ENCODE measurements at regions not wholly inside any gene's neighbourhood (a gene's known extent, or its start where the extent isn't known, plus 50 kb on each side); places are given as distances from the start of the nearest gene placed in this dataset.

DNA sequence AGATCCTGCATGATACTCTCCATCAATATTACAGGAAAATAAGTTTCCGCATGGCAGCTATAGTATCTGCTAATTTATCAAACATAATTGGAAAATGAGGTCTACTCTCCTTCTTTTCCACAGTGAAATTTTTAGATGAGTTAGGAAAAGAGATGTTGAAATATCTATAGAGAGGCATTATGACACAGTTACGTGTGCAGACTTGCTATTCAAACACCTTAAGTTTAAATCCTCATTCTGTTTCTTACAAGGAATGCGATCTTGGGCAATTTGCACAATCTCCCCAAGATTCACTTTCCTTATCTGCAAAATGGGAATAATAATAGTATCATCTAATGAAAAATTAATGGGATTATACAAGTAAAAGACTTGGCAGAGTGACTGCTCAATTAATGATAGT lies 91.7 kb upstream of the SLCO6A1 start:
- WGBS (ENCODE audit: insufficient coverage, insufficient replicate concordance, low lambda C conversion rate, missing lambda C conversion rate): 63% methylated on average over 3 of the region's 3 CpGs
- Histone ChIP-seq H3K36me3 (ENCODE audit: control insufficient read depth in 2 of 2, insufficient read depth in 2 of 2, low read length in 1 of 2) (no peaks in the 10 kb centered on the region), H3K4me1 (ENCODE audit: control insufficient read depth, insufficient read depth, low read length) (no peaks in the 10 kb centered on the region), H3K27me3 (replicated peaks in 1 of 2; ENCODE audit: control insufficient read depth in 2 of 2, insufficient read depth in 2 of 2, low read length in 1 of 2) (no peaks in the 10 kb centered on the region), H3K27ac (ENCODE audit: control insufficient read depth, insufficient read depth) (no peak overlapping the region), H3K4me2 (ENCODE audit: control insufficient read depth, insufficient read depth) (no peak overlapping the region), H3K9ac (ENCODE audit: control insufficient read depth, insufficient read depth, low read length) (no peak overlapping the region), H4K20me1 (ENCODE audit: control insufficient read depth, insufficient read depth) (no peaks in the 10 kb centered on the region), H3K9me3 (replicated peaks; ENCODE audit: control insufficient read depth, insufficient read depth, low read length) (no peaks in the 10 kb centered on the region; the same call in 2 of the 3 replicates), H2AFZ (ENCODE audit: control insufficient read depth, low read depth, low read length) (no peak overlapping the region), H3K4me3 (no peak overlapping the region), H3K79me2 (ENCODE audit: control insufficient read depth, insufficient read depth, low read length) (no peaks in the 10 kb centered on the region)
- ChIA-PET SMC1A (ENCODE audit: uncharacterized antibody, unreplicated experiment) (interaction anchor here (1.2 kb wide), 1 partner anchor 53 kb away, joined by 3 read pairs; no protein-coding TSS in a partner anchor), POLR2A (no interaction called here), RAD21 (ENCODE audit: unreplicated experiment) (no interaction called here), CTCF (no interaction called here)
- in situ Hi-C loops (cut with MboI) (no loop called here), intact Hi-C loops (cut with micrococcal nuclease; ENCODE audit: unreplicated experiment) (no loop called here)
- no peak for ATAC-seq
- FAIRE-seq: no peak
- BruUV-seq (replicated peaks): no TSS peak
- DNase-seq (ENCODE audit: low read depth, low spot score): no peak
- TF ChIP-seq MYB (IDR thresholded peaks at IDR 0.05; ENCODE audit: borderline replicate concordance, low read depth, low read length) (no peak), NRF1 (conservative IDR thresholded peaks at IDR 0.05; ENCODE audit: low read depth, low read length) (no peak), GATAD2B (conservative IDR thresholded peaks at IDR 0.05; ENCODE audit: low read depth) (no peak), ZNF384 (IDR thresholded peaks at IDR 0.05; ENCODE audit: borderline replicate concordance, low read depth, low read length) (no peak), SP1 (IDR thresholded peaks at IDR 0.05; ENCODE audit: low read depth, low read length) (no peak), MTA2 (IDR thresholded peaks at IDR 0.05; ENCODE audit: low read depth) (no peak), IKZF1 (conservative IDR thresholded peaks at IDR 0.05) (no peak), SIN3A (IDR thresholded peaks at IDR 0.05; ENCODE audit: low read depth, low read length) (no peak), CHD1 (IDR thresholded peaks at IDR 0.05; ENCODE audit: low read depth, low read length) (no peak)
- TF ChIP-seq, protein P1, sequence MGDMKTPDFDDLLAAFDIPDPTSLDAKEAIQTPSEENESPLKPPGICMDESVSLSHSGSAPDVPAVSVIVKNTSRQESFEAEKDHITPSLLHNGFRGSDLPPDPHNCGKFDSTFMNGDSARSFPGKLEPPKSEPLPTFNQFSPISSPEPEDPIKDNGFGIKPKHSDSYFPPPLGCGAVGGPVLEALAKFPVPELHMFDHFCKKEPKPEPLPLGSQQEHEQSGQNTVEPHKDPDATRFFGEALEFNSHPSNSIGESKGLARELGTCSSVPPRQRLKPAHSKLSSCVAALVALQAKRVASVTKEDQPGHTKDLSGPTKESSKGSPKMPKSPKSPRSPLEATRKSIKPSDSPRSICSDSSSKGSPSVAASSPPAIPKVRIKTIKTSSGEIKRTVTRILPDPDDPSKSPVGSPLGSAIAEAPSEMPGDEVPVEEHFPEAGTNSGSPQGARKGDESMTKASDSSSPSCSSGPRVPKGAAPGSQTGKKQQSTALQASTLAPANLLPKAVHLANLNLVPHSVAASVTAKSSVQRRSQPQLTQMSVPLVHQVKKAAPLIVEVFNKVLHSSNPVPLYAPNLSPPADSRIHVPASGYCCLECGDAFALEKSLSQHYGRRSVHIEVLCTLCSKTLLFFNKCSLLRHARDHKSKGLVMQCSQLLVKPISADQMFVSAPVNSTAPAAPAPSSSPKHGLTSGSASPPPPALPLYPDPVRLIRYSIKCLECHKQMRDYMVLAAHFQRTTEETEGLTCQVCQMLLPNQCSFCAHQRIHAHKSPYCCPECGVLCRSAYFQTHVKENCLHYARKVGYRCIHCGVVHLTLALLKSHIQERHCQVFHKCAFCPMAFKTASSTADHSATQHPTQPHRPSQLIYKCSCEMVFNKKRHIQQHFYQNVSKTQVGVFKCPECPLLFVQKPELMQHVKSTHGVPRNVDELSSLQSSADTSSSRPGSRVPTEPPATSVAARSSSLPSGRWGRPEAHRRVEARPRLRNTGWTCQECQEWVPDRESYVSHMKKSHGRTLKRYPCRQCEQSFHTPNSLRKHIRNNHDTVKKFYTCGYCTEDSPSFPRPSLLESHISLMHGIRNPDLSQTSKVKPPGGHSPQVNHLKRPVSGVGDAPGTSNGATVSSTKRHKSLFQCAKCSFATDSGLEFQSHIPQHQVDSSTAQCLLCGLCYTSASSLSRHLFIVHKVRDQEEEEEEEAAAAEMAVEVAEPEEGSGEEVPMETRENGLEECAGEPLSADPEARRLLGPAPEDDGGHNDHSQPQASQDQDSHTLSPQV (IDR thresholded peaks at IDR 0.05): no peak
- TF ChIP-seq, protein P2, sequence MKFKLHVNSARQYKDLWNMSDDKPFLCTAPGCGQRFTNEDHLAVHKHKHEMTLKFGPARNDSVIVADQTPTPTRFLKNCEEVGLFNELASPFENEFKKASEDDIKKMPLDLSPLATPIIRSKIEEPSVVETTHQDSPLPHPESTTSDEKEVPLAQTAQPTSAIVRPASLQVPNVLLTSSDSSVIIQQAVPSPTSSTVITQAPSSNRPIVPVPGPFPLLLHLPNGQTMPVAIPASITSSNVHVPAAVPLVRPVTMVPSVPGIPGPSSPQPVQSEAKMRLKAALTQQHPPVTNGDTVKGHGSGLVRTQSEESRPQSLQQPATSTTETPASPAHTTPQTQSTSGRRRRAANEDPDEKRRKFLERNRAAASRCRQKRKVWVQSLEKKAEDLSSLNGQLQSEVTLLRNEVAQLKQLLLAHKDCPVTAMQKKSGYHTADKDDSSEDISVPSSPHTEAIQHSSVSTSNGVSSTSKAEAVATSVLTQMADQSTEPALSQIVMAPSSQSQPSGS (IDR thresholded peaks at IDR 0.05; ENCODE audit: low read length): no peak
- TF ChIP-seq, protein P3, sequence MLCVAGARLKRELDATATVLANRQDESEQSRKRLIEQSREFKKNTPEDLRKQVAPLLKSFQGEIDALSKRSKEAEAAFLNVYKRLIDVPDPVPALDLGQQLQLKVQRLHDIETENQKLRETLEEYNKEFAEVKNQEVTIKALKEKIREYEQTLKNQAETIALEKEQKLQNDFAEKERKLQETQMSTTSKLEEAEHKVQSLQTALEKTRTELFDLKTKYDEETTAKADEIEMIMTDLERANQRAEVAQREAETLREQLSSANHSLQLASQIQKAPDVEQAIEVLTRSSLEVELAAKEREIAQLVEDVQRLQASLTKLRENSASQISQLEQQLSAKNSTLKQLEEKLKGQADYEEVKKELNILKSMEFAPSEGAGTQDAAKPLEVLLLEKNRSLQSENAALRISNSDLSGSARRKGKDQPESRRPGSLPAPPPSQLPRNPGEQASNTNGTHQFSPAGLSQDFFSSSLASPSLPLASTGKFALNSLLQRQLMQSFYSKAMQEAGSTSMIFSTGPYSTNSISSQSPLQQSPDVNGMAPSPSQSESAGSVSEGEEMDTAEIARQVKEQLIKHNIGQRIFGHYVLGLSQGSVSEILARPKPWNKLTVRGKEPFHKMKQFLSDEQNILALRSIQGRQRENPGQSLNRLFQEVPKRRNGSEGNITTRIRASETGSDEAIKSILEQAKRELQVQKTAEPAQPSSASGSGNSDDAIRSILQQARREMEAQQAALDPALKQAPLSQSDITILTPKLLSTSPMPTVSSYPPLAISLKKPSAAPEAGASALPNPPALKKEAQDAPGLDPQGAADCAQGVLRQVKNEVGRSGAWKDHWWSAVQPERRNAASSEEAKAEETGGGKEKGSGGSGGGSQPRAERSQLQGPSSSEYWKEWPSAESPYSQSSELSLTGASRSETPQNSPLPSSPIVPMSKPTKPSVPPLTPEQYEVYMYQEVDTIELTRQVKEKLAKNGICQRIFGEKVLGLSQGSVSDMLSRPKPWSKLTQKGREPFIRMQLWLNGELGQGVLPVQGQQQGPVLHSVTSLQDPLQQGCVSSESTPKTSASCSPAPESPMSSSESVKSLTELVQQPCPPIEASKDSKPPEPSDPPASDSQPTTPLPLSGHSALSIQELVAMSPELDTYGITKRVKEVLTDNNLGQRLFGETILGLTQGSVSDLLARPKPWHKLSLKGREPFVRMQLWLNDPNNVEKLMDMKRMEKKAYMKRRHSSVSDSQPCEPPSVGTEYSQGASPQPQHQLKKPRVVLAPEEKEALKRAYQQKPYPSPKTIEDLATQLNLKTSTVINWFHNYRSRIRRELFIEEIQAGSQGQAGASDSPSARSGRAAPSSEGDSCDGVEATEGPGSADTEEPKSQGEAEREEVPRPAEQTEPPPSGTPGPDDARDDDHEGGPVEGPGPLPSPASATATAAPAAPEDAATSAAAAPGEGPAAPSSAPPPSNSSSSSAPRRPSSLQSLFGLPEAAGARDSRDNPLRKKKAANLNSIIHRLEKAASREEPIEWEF (IDR thresholded peaks at IDR 0.05; ENCODE audit: insufficient replicate concordance, low read depth, low read length): no peak

Data from GM12878 (cell line).